GM23338 (cell line): ENCODE measurements at regions not wholly inside any gene's neighbourhood (a gene's known extent, or its start where the extent isn't known, plus 50 kb on each side); places are given as distances from the start of the nearest gene placed in this dataset.

Experiments used
- ATAC-seq: fragments of 200-7000 bp; cut with Tn5 transposase; 3 replicates; pipeline ENCODE4 v1.9.1; 2020
- DNase-seq: peaks from one replicate; pipeline ENCODE4 v3.0.0-alpha.2; 2015; ENCODE audit warnings: low spot score
- H2AFZ ChIP-seq: fragments of 200-600 bp; sonication (generic); 2 replicates; pipeline ENCODE4 v1.8.0; 2016; ENCODE audit warnings: antibody characterized with exemption, mild to moderate bottlenecking, moderate library complexity
- H3F3A ChIP-seq: fragments of 200-600 bp; sonication (generic); replicated peaks from 2 replicates; pipeline ENCODE4 v1.8.0; 2017; ENCODE audit warnings: antibody characterized with exemption, mixed run types, low read depth
- H3K27ac ChIP-seq: fragments of 200-600 bp; sonication (generic); 2 replicates; pipeline ENCODE4 v1.6.1; 2016; ENCODE audit warnings: low read depth
- H3K27me3 ChIP-seq: fragments of 200-600 bp; sonication (generic); 2 replicates; pipeline ENCODE4 v1.8.0; 2016; ENCODE audit warnings: mild to moderate bottlenecking, mixed run types, moderate library complexity; ENCODE audit not compliant: insufficient read depth
- H3K36me3 ChIP-seq: fragments of 200-600 bp; sonication (generic); 2 replicates; pipeline ENCODE4 v1.8.0; 2016; ENCODE audit warnings: mild to moderate bottlenecking; ENCODE audit not compliant: insufficient read depth
- H3K4me1 ChIP-seq: fragments of 200-600 bp; sonication (generic); 2 replicates; pipeline ENCODE4 v1.8.0; 2016; ENCODE audit warnings: mild to moderate bottlenecking, moderate library complexity; ENCODE audit not compliant: insufficient read depth
- H3K4me2 ChIP-seq: fragments of 200-600 bp; sonication (generic); 2 replicates; pipeline ENCODE4 v1.7.1; 2017; ENCODE audit warnings: mixed run types
- H3K4me3 ChIP-seq: fragments of 200-600 bp; sonication (generic); 2 replicates; pipeline ENCODE4 v1.6.1; 2016; ENCODE audit warnings: mixed run types
- H3K79me2 ChIP-seq: fragments of 200-600 bp; sonication (generic); replicated peaks from 2 replicates; pipeline ENCODE4 v1.8.0; 2017; ENCODE audit warnings: mild to moderate bottlenecking; ENCODE audit not compliant: insufficient read depth
- H3K9me2 ChIP-seq: fragments of 200-600 bp; sonication (generic); 2 replicates; pipeline ENCODE4 v1.8.0; 2017; ENCODE audit not compliant: insufficient read depth
- H4K20me1 ChIP-seq: fragments of 200-600 bp; sonication (generic); replicated peaks from 2 replicates; pipeline ENCODE4 v1.8.0; 2017; ENCODE audit warnings: mild to moderate bottlenecking; ENCODE audit not compliant: insufficient read depth
- H3K27ac Mint-ChIP-seq: 2 replicates; pipeline ENCODE4 v1.8.0; 2020; ENCODE audit warnings: inconsistent platforms, mild to moderate bottlenecking, moderate library complexity, mixed read lengths
- H3K27me3 Mint-ChIP-seq: 3 replicates; pipeline ENCODE4 v1.8.0; 2022; ENCODE audit warnings: low read depth, mild to moderate bottlenecking, moderate library complexity, mixed read lengths, inconsistent platforms; ENCODE audit not compliant: insufficient read depth, poor library complexity
- H3K36me3 Mint-ChIP-seq: 3 replicates; pipeline ENCODE4 v1.8.0; 2021; ENCODE audit warnings: low read depth, mild to moderate bottlenecking, inconsistent platforms, moderate library complexity, mixed read lengths
- H3K4me1 Mint-ChIP-seq: 3 replicates; pipeline ENCODE4 v1.8.0; 2020; ENCODE audit warnings: mild to moderate bottlenecking, inconsistent platforms, mixed read lengths
- H3K4me3 Mint-ChIP-seq: 3 replicates; pipeline ENCODE4 v1.8.0; 2021; ENCODE audit warnings: moderate library complexity, mild to moderate bottlenecking, inconsistent platforms, mixed read lengths
- H3K9me3 Mint-ChIP-seq: 3 replicates; pipeline ENCODE4 v1.8.0; 2020; ENCODE audit warnings: moderate library complexity, mild to moderate bottlenecking, inconsistent platforms, mixed read lengths
- CREB1 ChIP-seq: fragments of 250-450 bp; sonication (Bioruptor Pico); IDR thresholded peaks from 2 replicates; pipeline ENCODE4 v1.5.0; 2020; ENCODE audit warnings: low read depth, mild to moderate bottlenecking, moderate library complexity
- CTCF ChIP-seq, 2 experiments: fragments of 200-600 bp in 1 of 2; sonication (generic) in 1 of 2; conservative IDR thresholded peaks; 2 replicates each; pipeline versions ENCODE4 v1.5.1 to v1.6.1; 2016 to 2017; ENCODE audit warnings: antibody characterized with exemption in 2 of 2, low read depth in 2 of 2, mild to moderate bottlenecking in 2 of 2, moderate library complexity in 1 of 2
- ETS1 ChIP-seq: IDR thresholded peaks from 2 replicates; pipeline ENCODE4 v1.6.1; 2016; ENCODE audit warnings: antibody characterized with exemption
- EZH2 ChIP-seq: fragments of 200-600 bp; sonication (generic); IDR thresholded peaks from one replicate; pipeline ENCODE4 v1.8.0; 2017; ENCODE audit warnings: antibody characterized with exemption, mild to moderate bottlenecking, low read depth; ENCODE audit not compliant: unreplicated experiment
- EZH2phosphoT487 ChIP-seq: fragments of 200-600 bp; sonication (generic); IDR thresholded peaks from one replicate; pipeline ENCODE4 v1.8.1; 2018; ENCODE audit warnings: antibody characterized with exemption; ENCODE audit not compliant: unreplicated experiment
- JUNB ChIP-seq: IDR thresholded peaks from one replicate; pipeline ENCODE4 v1.6.1; 2016; ENCODE audit warnings: antibody characterized with exemption; ENCODE audit not compliant: unreplicated experiment
- NANOG ChIP-seq: IDR thresholded peaks from 2 replicates; pipeline ENCODE4 v1.6.1; 2016; ENCODE audit warnings: antibody characterized with exemption, borderline replicate concordance
- POLR2AphosphoS5 ChIP-seq: IDR thresholded peaks from 2 replicates; pipeline ENCODE4 v1.6.1; 2016; ENCODE audit warnings: antibody characterized with exemption, low read depth
- REST ChIP-seq: IDR thresholded peaks from one replicate; pipeline ENCODE4 v1.6.1; 2018; ENCODE audit warnings: antibody characterized with exemption; ENCODE audit not compliant: unreplicated experiment
- STAT1 ChIP-seq: IDR thresholded peaks from one replicate; pipeline ENCODE4 v1.6.1; 2016; ENCODE audit warnings: antibody characterized with exemption; ENCODE audit not compliant: unreplicated experiment
- ZNF114 ChIP-seq: fragments of 250-450 bp; sonication (Bioruptor Pico); IDR thresholded peaks from 2 replicates; pipeline ENCODE4 v1.5.0; 2020; ENCODE audit warnings: mild to moderate bottlenecking, moderate library complexity
- ZNF331 ChIP-seq: fragments of 250-450 bp; sonication (Bioruptor Pico); IDR thresholded peaks from 2 replicates; pipeline ENCODE4 v1.5.0; 2020; ENCODE audit warnings: low read depth, mild to moderate bottlenecking, moderate library complexity

- Histone ChIP-seq H4K20me1 (no peaks in the 10 kb centered on the region), H3F3A (no peaks in the 10 kb centered on the region), H3K4me3 (no peak overlapping the region), H2AFZ (no peak overlapping the region), H3K9me2 (no peaks in the 10 kb centered on the region), H3K4me1 (no peaks in the 10 kb centered on the region; the same call in 1 of the 2 replicates), H3K4me2 (no peak overlapping the region), H3K27me3 (no peaks in the 10 kb centered on the region), H3K27ac (no peak overlapping the region), H3K36me3 (no peaks in the 10 kb centered on the region), H3K79me2 (no peaks in the 10 kb centered on the region)
- Mint-ChIP-seq H3K9me3 (peaks cover 7% of the 10 kb centered on the region; the same call in 2 of the 3 replicates), H3K4me1 (peaks cover 9% of the 10 kb centered on the region), H3K36me3 (peaks cover 5% of the 10 kb centered on the region; the same call in 1 of the 3 replicates), H3K27me3 (peaks cover 1% of the 10 kb centered on the region), H3K27ac (no peak overlapping the region), H3K4me3 (no peak overlapping the region)
- DNase-seq (no peak), ATAC-seq (no peak)
- TF ChIP-seq STAT1: no peak
- TF ChIP-seq ZNF331 (CRISPR knock-in tag): no peak
- TF ChIP-seq CREB1: no peak
- TF ChIP-seq NANOG: no peak
- TF ChIP-seq POLR2AphosphoS5: no peak
- TF ChIP-seq ETS1: no peak
- no peak for TF ChIP-seq EZH2phosphoT487
- TF ChIP-seq ZNF114 (CRISPR knock-in tag): no peak
- no peak for TF ChIP-seq CTCF (conservative IDR thresholded peaks at IDR 0.05; ENCODE audit: low read depth in 2 of 2)
These were observed 64.1 kb downstream of the CXCL12 start for GRCh38 chr10:44320756-44321155.

- no peak for DNase-seq
- Mint-ChIP-seq H3K4me3 (no peak overlapping the region), H3K36me3 (peaks cover 5% of the 10 kb centered on the region; the same call in 1 of the 3 replicates), H3K4me1 (peaks cover 13% of the 10 kb centered on the region), H3K27ac (no peak overlapping the region), H3K27me3 (peaks cover 6% of the 10 kb centered on the region), H3K9me3 (peaks cover 7% of the 10 kb centered on the region; the same call in 2 of the 3 replicates)
- H4K20me1 ChIP-seq: no peaks in the 10 kb centered on the region
- H3K4me3 ChIP-seq: no peak overlapping the region
- no peaks in the 10 kb centered on the region for H3F3A ChIP-seq
- no peaks in the 10 kb centered on the region; the same call in 1 of the 2 replicates for H3K4me1 ChIP-seq
- H3K27me3 ChIP-seq: no peaks in the 10 kb centered on the region
- no peak overlapping the region for H2AFZ ChIP-seq
- H3K27ac ChIP-seq: no peak overlapping the region
- no peaks in the 10 kb centered on the region for H3K9me2 ChIP-seq
- H3K79me2 ChIP-seq: no peaks in the 10 kb centered on the region
- H3K4me2 ChIP-seq: no peak overlapping the region
- no peaks in the 10 kb centered on the region for H3K36me3 ChIP-seq
- no peak for ATAC-seq
- TF ChIP-seq REST (no peak), ZNF331 (CRISPR knock-in tag) (no peak), ZNF114 (CRISPR knock-in tag) (no peak), STAT1 (no peak), EZH2 (no peak), JUNB (no peak), ETS1 (no peak), EZH2phosphoT487 (no peak)
These were observed 67.0 kb downstream of the CXCL12 start for GRCh38 chr10:44317856-44318255.
